ENCODE measurements at regions not wholly inside any gene's neighbourhood (a gene's known extent, or its start where the extent isn't known, plus 50 kb on each side); places are given as distances from the start of the nearest gene placed in this dataset.

- TF ChIP-seq, protein P1, sequence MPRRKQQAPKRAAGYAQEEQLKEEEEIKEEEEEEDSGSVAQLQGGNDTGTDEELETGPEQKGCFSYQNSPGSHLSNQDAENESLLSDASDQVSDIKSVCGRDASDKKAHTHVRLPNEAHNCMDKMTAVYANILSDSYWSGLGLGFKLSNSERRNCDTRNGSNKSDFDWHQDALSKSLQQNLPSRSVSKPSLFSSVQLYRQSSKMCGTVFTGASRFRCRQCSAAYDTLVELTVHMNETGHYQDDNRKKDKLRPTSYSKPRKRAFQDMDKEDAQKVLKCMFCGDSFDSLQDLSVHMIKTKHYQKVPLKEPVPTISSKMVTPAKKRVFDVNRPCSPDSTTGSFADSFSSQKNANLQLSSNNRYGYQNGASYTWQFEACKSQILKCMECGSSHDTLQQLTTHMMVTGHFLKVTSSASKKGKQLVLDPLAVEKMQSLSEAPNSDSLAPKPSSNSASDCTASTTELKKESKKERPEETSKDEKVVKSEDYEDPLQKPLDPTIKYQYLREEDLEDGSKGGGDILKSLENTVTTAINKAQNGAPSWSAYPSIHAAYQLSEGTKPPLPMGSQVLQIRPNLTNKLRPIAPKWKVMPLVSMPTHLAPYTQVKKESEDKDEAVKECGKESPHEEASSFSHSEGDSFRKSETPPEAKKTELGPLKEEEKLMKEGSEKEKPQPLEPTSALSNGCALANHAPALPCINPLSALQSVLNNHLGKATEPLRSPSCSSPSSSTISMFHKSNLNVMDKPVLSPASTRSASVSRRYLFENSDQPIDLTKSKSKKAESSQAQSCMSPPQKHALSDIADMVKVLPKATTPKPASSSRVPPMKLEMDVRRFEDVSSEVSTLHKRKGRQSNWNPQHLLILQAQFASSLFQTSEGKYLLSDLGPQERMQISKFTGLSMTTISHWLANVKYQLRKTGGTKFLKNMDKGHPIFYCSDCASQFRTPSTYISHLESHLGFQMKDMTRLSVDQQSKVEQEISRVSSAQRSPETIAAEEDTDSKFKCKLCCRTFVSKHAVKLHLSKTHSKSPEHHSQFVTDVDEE (CRISPR knock-in tag; IDR thresholded peaks at IDR 0.05) = no peak
- TF ChIP-seq ZNF70 (CRISPR knock-in tag; IDR thresholded peaks at IDR 0.05) (no peak), CREB5 (CRISPR knock-in tag; IDR thresholded peaks at IDR 0.05; ENCODE audit: low read depth) (no peak), TOX (CRISPR knock-in tag; IDR thresholded peaks at IDR 0.05; ENCODE audit: borderline replicate concordance) (no peak)
- TF ChIP-seq, protein P2, sequence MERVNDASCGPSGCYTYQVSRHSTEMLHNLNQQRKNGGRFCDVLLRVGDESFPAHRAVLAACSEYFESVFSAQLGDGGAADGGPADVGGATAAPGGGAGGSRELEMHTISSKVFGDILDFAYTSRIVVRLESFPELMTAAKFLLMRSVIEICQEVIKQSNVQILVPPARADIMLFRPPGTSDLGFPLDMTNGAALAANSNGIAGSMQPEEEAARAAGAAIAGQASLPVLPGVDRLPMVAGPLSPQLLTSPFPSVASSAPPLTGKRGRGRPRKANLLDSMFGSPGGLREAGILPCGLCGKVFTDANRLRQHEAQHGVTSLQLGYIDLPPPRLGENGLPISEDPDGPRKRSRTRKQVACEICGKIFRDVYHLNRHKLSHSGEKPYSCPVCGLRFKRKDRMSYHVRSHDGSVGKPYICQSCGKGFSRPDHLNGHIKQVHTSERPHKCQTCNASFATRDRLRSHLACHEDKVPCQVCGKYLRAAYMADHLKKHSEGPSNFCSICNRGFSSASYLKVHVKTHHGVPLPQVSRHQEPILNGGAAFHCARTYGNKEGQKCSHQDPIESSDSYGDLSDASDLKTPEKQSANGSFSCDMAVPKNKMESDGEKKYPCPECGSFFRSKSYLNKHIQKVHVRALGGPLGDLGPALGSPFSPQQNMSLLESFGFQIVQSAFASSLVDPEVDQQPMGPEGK (CRISPR knock-in tag; IDR thresholded peaks at IDR 0.05; ENCODE audit: borderline replicate concordance) = no peak
- TF ChIP-seq, protein P3, sequence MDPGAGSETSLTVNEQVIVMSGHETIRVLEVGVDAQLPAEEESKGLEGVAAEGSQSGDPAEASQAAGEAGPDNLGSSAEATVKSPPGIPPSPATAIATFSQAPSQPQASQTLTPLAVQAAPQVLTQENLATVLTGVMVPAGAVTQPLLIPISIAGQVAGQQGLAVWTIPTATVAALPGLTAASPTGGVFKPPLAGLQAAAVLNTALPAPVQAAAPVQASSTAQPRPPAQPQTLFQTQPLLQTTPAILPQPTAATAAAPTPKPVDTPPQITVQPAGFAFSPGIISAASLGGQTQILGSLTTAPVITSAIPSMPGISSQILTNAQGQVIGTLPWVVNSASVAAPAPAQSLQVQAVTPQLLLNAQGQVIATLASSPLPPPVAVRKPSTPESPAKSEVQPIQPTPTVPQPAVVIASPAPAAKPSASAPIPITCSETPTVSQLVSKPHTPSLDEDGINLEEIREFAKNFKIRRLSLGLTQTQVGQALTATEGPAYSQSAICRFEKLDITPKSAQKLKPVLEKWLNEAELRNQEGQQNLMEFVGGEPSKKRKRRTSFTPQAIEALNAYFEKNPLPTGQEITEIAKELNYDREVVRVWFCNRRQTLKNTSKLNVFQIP (CRISPR knock-in tag; IDR thresholded peaks at IDR 0.05; ENCODE audit: borderline replicate concordance, low read depth) = no peak
Measured at GRCh38 chr3:161156936-161157335, 51.8 kb upstream of the B3GALNT1 start.

All from SK-N-SH treated with all-trans-retinoic acid at 6 μM for 48 hours (cell line).